GM12878 (cell line): ENCODE measurements at regions not wholly inside any gene's neighbourhood (a gene's known extent, or its start where the extent isn't known, plus 50 kb on each side); places are given as distances from the start of the nearest gene placed in this dataset.

ENCODE experiments used
- BRCA1 ChIP-seq: IDR thresholded peaks from 2 replicates; pipeline ENCODE4 v1.6.1; 2011; ENCODE audit warnings: low read depth, low read length, improper control_type of control experiment
- EZH2 ChIP-seq: IDR thresholded peaks from 2 replicates; pipeline ENCODE4 v1.6.1; 2012; ENCODE audit warnings: low read depth, mild to moderate bottlenecking, control low read depth, inconsistent platforms, low read length, borderline replicate concordance; ENCODE audit not compliant: control insufficient read depth
- IRF4 ChIP-seq: IDR thresholded peaks from 2 replicates; pipeline ENCODE4 v1.6.1; 2011; ENCODE audit warnings: low read depth, low read length
- NFXL1 ChIP-seq: fragments of 450-650 bp; IDR thresholded peaks from 2 replicates; pipeline ENCODE4 v1.6.1; 2017; ENCODE audit warnings: antibody characterized with exemption, mild to moderate bottlenecking, borderline replicate concordance
- NKRF ChIP-seq: fragments of 450-650 bp; conservative IDR thresholded peaks from 2 replicates; pipeline ENCODE4 v1.6.1; 2017; ENCODE audit warnings: mild to moderate bottlenecking, moderate library complexity
- PBX3 ChIP-seq: IDR thresholded peaks from 2 replicates; pipeline ENCODE4 v1.6.1; 2011; ENCODE audit warnings: mild to moderate bottlenecking, low read depth, low read length, moderate library complexity; ENCODE audit not compliant: insufficient replicate concordance
- POLR2AphosphoS2 ChIP-seq: IDR thresholded peaks from 2 replicates; pipeline ENCODE4 v1.6.1; 2011; ENCODE audit warnings: low read depth, mild to moderate bottlenecking, low read length, improper control_type of control experiment, moderate library complexity
- SKIL ChIP-seq: fragments of 450-650 bp; IDR thresholded peaks from 2 replicates; pipeline ENCODE4 v1.6.1; 2017; ENCODE audit warnings: mild to moderate bottlenecking, low read depth, inconsistent platforms; ENCODE audit not compliant: poor library complexity, severe bottlenecking
- SMC3 ChIP-seq: IDR thresholded peaks from 2 replicates; pipeline ENCODE4 v1.6.1; 2011; ENCODE audit warnings: low read length, improper control_type of control experiment, borderline replicate concordance
- SP1 ChIP-seq: IDR thresholded peaks from one replicate; pipeline ENCODE4 v1.6.1; 2011; ENCODE audit warnings: low read depth, low read length
- SRF ChIP-seq, 2 experiments: IDR thresholded peaks; 2 replicates each; pipeline ENCODE4 v1.6.1; 2011; ENCODE audit warnings: low read depth in 2 of 2, low read length in 2 of 2, mild to moderate bottlenecking in 1 of 2, moderate library complexity in 1 of 2
- TAF1 ChIP-seq: IDR thresholded peaks from 2 replicates; pipeline ENCODE4 v1.6.1; 2011; ENCODE audit warnings: mild to moderate bottlenecking, low read depth, low read length, borderline replicate concordance
- USF2 ChIP-seq: IDR thresholded peaks from 2 replicates; pipeline ENCODE4 v1.6.1; 2011; ENCODE audit warnings: low read depth, low read length, improper control_type of control experiment, borderline replicate concordance
- WRNIP1 ChIP-seq: IDR thresholded peaks from 2 replicates; pipeline ENCODE4 v1.6.1; 2011; ENCODE audit warnings: low read depth, low read length, improper control_type of control experiment, borderline replicate concordance
- YY1 ChIP-seq: IDR thresholded peaks from 2 replicates; pipeline ENCODE4 v1.6.1; 2011; ENCODE audit warnings: low read depth, mild to moderate bottlenecking, low read length
- ZBED1 ChIP-seq: IDR thresholded peaks from 2 replicates; pipeline ENCODE4 v1.6.1; 2016; ENCODE audit warnings: borderline replicate concordance
- ZBTB40 ChIP-seq: fragments of 450-650 bp; IDR thresholded peaks from 2 replicates; pipeline ENCODE4 v1.6.1; 2016; ENCODE audit warnings: mild to moderate bottlenecking, moderate library complexity, borderline replicate concordance
- ZNF24 ChIP-seq: fragments of 450-650 bp; IDR thresholded peaks from 2 replicates; pipeline ENCODE4 v1.6.1; 2017; ENCODE audit warnings: antibody characterized with exemption, mild to moderate bottlenecking
- ZSCAN29 ChIP-seq: fragments of 450-650 bp; IDR thresholded peaks from 2 replicates; pipeline ENCODE4 v1.6.1; 2017; ENCODE audit warnings: mild to moderate bottlenecking, moderate library complexity

GRCh38 chr7:20064974-20065862, 152.0 kb downstream of the MACC1 start (continued):
- TF ChIP-seq ZBTB40 (no peak), SP1 (no peak), SMC3 (no peak; the same call in 1 of the 2 replicates), ZNF24 (no peak), POLR2AphosphoS2 (no peak), NFXL1 (no peak), YY1 (peak; percentile 87), PBX3 (no peak), ZSCAN29 (no peak), WRNIP1 (no peak), TAF1 (no peak), SKIL (peak; percentile 57), SRF (IDR thresholded peaks at IDR 0.05; ENCODE audit: low read depth in 2 of 2, low read length in 2 of 2) (no peak), NKRF (no peak), BRCA1 (no peak), USF2 (no peak), IRF4 (0 out of 2 replicates have a peak, but pooled peaks have one; percentile 47), EZH2 (0 out of 2 replicates have a peak, but pooled peaks have one; percentile 39), ZBED1 (no peak)
